Colonic mucosa (tissue), 4 donors: ENCODE measurements at regions not wholly inside any gene's neighbourhood (a gene's known extent, or its start where the extent isn't known, plus 50 kb on each side); places are given as distances from the start of the nearest gene placed in this dataset.

Experiments
- DNase-seq: peaks from one replicate; pipeline ENCODE4 v3.0.0-alpha.2; 2020
- H3K27ac ChIP-seq: fragments of 200-600 bp; one replicate; pipeline ENCODE4 v1.8.0; 2021
- H3K27me3 ChIP-seq: fragments of 200-600 bp; one replicate; pipeline ENCODE4 v1.8.0; 2021
- H3K36me3 ChIP-seq: fragments of 200-600 bp; one replicate; pipeline ENCODE4 v1.8.0; 2021
- H3K4me1 ChIP-seq: fragments of 200-600 bp; one replicate; pipeline ENCODE4 v1.8.0; 2021; ENCODE audit warnings: mild to moderate bottlenecking
- H3K4me3 ChIP-seq: fragments of 200-600 bp; one replicate; pipeline ENCODE4 v1.8.0; 2021
- H3K9ac ChIP-seq, 2 donors: one replicate each; pipeline ENCODE4 v1.7.0; 2013; ENCODE audit warnings: control low read depth in 2 of 2, low read depth in 2 of 2, low read length in 2 of 2
- H3K9me3 ChIP-seq: fragments of 200-600 bp; one replicate; pipeline ENCODE4 v1.8.0; 2021
- CTCF ChIP-seq: fragments of 200-600 bp; IDR thresholded peaks from one replicate; pipeline ENCODE4 v1.8.0; 2022; ENCODE audit warnings: antibody characterized with exemption, mild to moderate bottlenecking
- intact Hi-C: fragments of 100-400 bp; cut with DNase I; formaldehyde crosslinking; loops from one replicate; pipeline ENCODE4 v1.14.1; 2022
- donor health status: healthy.
- donor health status: DM: no; HTN: no; CAD: no.
- donor health status: DM: no; HTN: no; CAD: no.

GRCh38 chr4:114223580-114223979 lies 244.1 kb upstream of the ARSJ start:
- Histone ChIP-seq H3K4me1 (no peaks in the 10 kb centered on the region), H3K9ac (no peak overlapping the region), H3K27ac (no peak overlapping the region), H3K4me3 (no peak overlapping the region), H3K27me3 (no peaks in the 10 kb centered on the region), H3K36me3 (no peaks in the 10 kb centered on the region), H3K9me3 (no peaks in the 10 kb centered on the region)
- TF ChIP-seq CTCF, result no peak
- no peak for DNase-seq
- intact Hi-C loops, result no loop called here

GRCh38 chr4:114225436-114225835 lies 246.0 kb upstream of the ARSJ start:
- H3K9me3 ChIP-seq, result no peaks in the 10 kb centered on the region
- intact Hi-C loops, result no loop called here
- no peak overlapping the region for H3K27ac ChIP-seq
- no peak overlapping the region for H3K4me3 ChIP-seq
- H3K4me1 ChIP-seq, result no peaks in the 10 kb centered on the region
- H3K27me3 ChIP-seq, result no peaks in the 10 kb centered on the region
- no peaks in the 10 kb centered on the region for H3K36me3 ChIP-seq
- no peak for DNase-seq
- no peak for TF ChIP-seq CTCF
- H3K9ac ChIP-seq, result no peak overlapping the region

- Histone ChIP-seq H3K4me3 (no peak overlapping the region), H3K27ac (no peak overlapping the region), H3K9ac (no peak overlapping the region), H3K9me3 (no peaks in the 10 kb centered on the region), H3K27me3 (no peaks in the 10 kb centered on the region), H3K4me1 (no peaks in the 10 kb centered on the region), H3K36me3 (no peaks in the 10 kb centered on the region)
- no peak for TF ChIP-seq CTCF
- DNase-seq, result no peak
- intact Hi-C loops, result no loop called here
These were observed 246.7 kb upstream of the ARSJ start for GRCh38 chr4:114226179-114226578.

- no peak for TF ChIP-seq CTCF
- Histone ChIP-seq H3K27ac (no peak overlapping the region), H3K27me3 (no peaks in the 10 kb centered on the region), H3K36me3 (no peaks in the 10 kb centered on the region), H3K4me3 (no peak overlapping the region), H3K4me1 (no peaks in the 10 kb centered on the region), H3K9me3 (no peaks in the 10 kb centered on the region), H3K9ac (no peak overlapping the region)
- intact Hi-C loops, result no loop called here
- DNase-seq, result no peak
These were observed 247.7 kb upstream of the ARSJ start for GRCh38 chr4:114226968-114227760.

GRCh38 chr4:114229706-114230105 lies 250.3 kb upstream of the ARSJ start:
- Histone ChIP-seq H3K27me3 (no peaks in the 10 kb centered on the region), H3K4me3 (no peak overlapping the region), H3K9me3 (no peaks in the 10 kb centered on the region), H3K27ac (no peak overlapping the region), H3K36me3 (no peaks in the 10 kb centered on the region), H3K9ac (no peak overlapping the region), H3K4me1 (no peaks in the 10 kb centered on the region)
- no peak for TF ChIP-seq CTCF
- intact Hi-C loops, result no loop called here
- DNase-seq, result no peak
